ENCODE measurements at regions not wholly inside any gene's neighbourhood (a gene's known extent, or its start where the extent isn't known, plus 50 kb on each side); places are given as distances from the start of the nearest gene placed in this dataset.

GRCh38 chr1:17892851-17893250 lies 137.7 kb downstream of the ACTL8 start:
- no peaks in the 10 kb centered on the region for H3K9me2 ChIP-seq (ENCODE audit: low read depth, low read length)
- H3K4me2 ChIP-seq (ENCODE audit: low read length): no peak overlapping the region
- H3K27me3 ChIP-seq (ENCODE audit: insufficient read depth, low read length): 0 out of 2 replicates have a peak, but pooled peaks cover 4% of the 10 kb centered on the region
- H3K9ac ChIP-seq (ENCODE audit: low read length): no peak overlapping the region
- no peaks in the 10 kb centered on the region for H4K20me1 ChIP-seq (ENCODE audit: insufficient read depth, low read length)
- no peak overlapping the region for H3K4me3 ChIP-seq (ENCODE audit: low read depth, low read length, poor library complexity, severe bottlenecking)
- no peaks in the 10 kb centered on the region for H3K36me3 ChIP-seq (ENCODE audit: insufficient read depth, low read length)
- H3K4me1 ChIP-seq (ENCODE audit: insufficient read depth, low read length, severe bottlenecking): no peaks in the 10 kb centered on the region
- no peaks in the 10 kb centered on the region for H3F3A ChIP-seq (ENCODE audit: insufficient read depth, low read length)
- H3K79me2 ChIP-seq (ENCODE audit: insufficient read depth, low read length): no peaks in the 10 kb centered on the region
- TF ChIP-seq EZH2 (IDR thresholded peaks at IDR 0.05; ENCODE audit: borderline replicate concordance, low read length): no peak
- TF ChIP-seq CTCF (IDR thresholded peaks at IDR 0.05; ENCODE audit: low read length): no peak
- H3K27ac ChIP-seq (ENCODE audit: low read depth, low read length, poor library complexity, severe bottlenecking): no peak overlapping the region
- no peaks in the 10 kb centered on the region for H3K9me3 ChIP-seq (ENCODE audit: low read length)
- no peak overlapping the region for H2AFZ ChIP-seq (ENCODE audit: low read length)

GRCh38 chr1:17893891-17894631 lies 138.9 kb downstream of the ACTL8 start:
- TF ChIP-seq CTCF (IDR thresholded peaks at IDR 0.05; ENCODE audit: low read length): no peak
- TF ChIP-seq EZH2 (IDR thresholded peaks at IDR 0.05; ENCODE audit: borderline replicate concordance, low read length): no peak
- H3K36me3 ChIP-seq (ENCODE audit: insufficient read depth, low read length): no peaks in the 10 kb centered on the region
- no peaks in the 10 kb centered on the region for H3F3A ChIP-seq (ENCODE audit: insufficient read depth, low read length)
- no peak overlapping the region for H3K4me3 ChIP-seq (ENCODE audit: low read depth, low read length, poor library complexity, severe bottlenecking)
- no peak overlapping the region for H3K9ac ChIP-seq (ENCODE audit: low read length)
- no peaks in the 10 kb centered on the region for H3K4me1 ChIP-seq (ENCODE audit: insufficient read depth, low read length, severe bottlenecking)
- H3K27me3 ChIP-seq (ENCODE audit: insufficient read depth, low read length): 0 out of 2 replicates have a peak, but pooled peaks cover 4% of the 10 kb centered on the region
- H3K79me2 ChIP-seq (ENCODE audit: insufficient read depth, low read length): no peaks in the 10 kb centered on the region
- no peaks in the 10 kb centered on the region for H3K9me2 ChIP-seq (ENCODE audit: low read depth, low read length)
- H3K27ac ChIP-seq (ENCODE audit: low read depth, low read length, poor library complexity, severe bottlenecking): no peak overlapping the region
- no peak overlapping the region for H2AFZ ChIP-seq (ENCODE audit: low read length)
- no peak overlapping the region for H3K4me2 ChIP-seq (ENCODE audit: low read length)
- no peaks in the 10 kb centered on the region for H3K9me3 ChIP-seq (ENCODE audit: low read length)
- H4K20me1 ChIP-seq (ENCODE audit: insufficient read depth, low read length): no peaks in the 10 kb centered on the region

- no peaks in the 10 kb centered on the region for H3K36me3 ChIP-seq (ENCODE audit: insufficient read depth, low read length)
- no peaks in the 10 kb centered on the region for H3K79me2 ChIP-seq (ENCODE audit: insufficient read depth, low read length)
- no peaks in the 10 kb centered on the region for H4K20me1 ChIP-seq (ENCODE audit: insufficient read depth, low read length)
- H3K4me3 ChIP-seq (ENCODE audit: low read depth, low read length, poor library complexity, severe bottlenecking): no peak overlapping the region
- no peak overlapping the region for H3K4me2 ChIP-seq (ENCODE audit: low read length)
- H3K4me1 ChIP-seq (ENCODE audit: insufficient read depth, low read length, severe bottlenecking): no peaks in the 10 kb centered on the region
- TF ChIP-seq EZH2 (IDR thresholded peaks at IDR 0.05; ENCODE audit: borderline replicate concordance, low read length) (no peak), CTCF (IDR thresholded peaks at IDR 0.05; ENCODE audit: low read length) (no peak)
- H3K9me2 ChIP-seq (ENCODE audit: low read depth, low read length): no peaks in the 10 kb centered on the region
- H3K27me3 ChIP-seq (ENCODE audit: insufficient read depth, low read length): no peaks in the 10 kb centered on the region
- H3K9me3 ChIP-seq (ENCODE audit: low read length): no peaks in the 10 kb centered on the region
- H2AFZ ChIP-seq (ENCODE audit: low read length): no peak overlapping the region
- no peaks in the 10 kb centered on the region for H3F3A ChIP-seq (ENCODE audit: insufficient read depth, low read length)
- no peak overlapping the region for H3K9ac ChIP-seq (ENCODE audit: low read length)
- no peak overlapping the region for H3K27ac ChIP-seq (ENCODE audit: low read depth, low read length, poor library complexity, severe bottlenecking)
Observed at GRCh38 chr1:17895401-17895800, 140.3 kb downstream of the ACTL8 start.

Measured in OCI-LY1 (cell line).